Endothelial cell of hepatic sinusoid (primary cell): ENCODE measurements at regions not wholly inside any gene's neighbourhood (a gene's known extent, or its start where the extent isn't known, plus 50 kb on each side); places are given as distances from the start of the nearest gene placed in this dataset.

Experiments used
- in situ Hi-C: cut with HindIII; loops from 2 replicates; pipeline ENCODE4 v1.10.0; 2017; ENCODE audit warnings: low sequenced_read_pairs

GRCh38 chr1:5436808-5437207 lies 555.4 kb downstream of the NPHP4 start:
- in situ Hi-C loops = no loop called here

- in situ Hi-C loops = no loop called here
Observed at GRCh38 chr1:5435414-5435813, 556.8 kb downstream of the NPHP4 start.

GRCh38 chr1:5432436-5432835 lies 559.8 kb downstream of the NPHP4 start:
- in situ Hi-C loops = no loop called here

- in situ Hi-C loops = no loop called here
Observed at GRCh38 chr1:5430911-5431697, 561.1 kb downstream of the NPHP4 start.

GRCh38 chr1:5430136-5430535 lies 562.1 kb downstream of the NPHP4 start:
- in situ Hi-C loops = no loop called here

GRCh38 chr1:5428351-5428750 lies 563.9 kb downstream of the NPHP4 start:
- in situ Hi-C loops = no loop called here

- in situ Hi-C loops = no loop called here
Observed at GRCh38 chr1:5427026-5427613, 565.1 kb downstream of the NPHP4 start.

GRCh38 chr1:5424802-5425703 lies 567.2 kb downstream of the NPHP4 start:
- in situ Hi-C loops = no loop called here

- in situ Hi-C loops = no loop called here
Observed at GRCh38 chr1:5423109-5423508, 569.1 kb downstream of the NPHP4 start.

GRCh38 chr1:5419501-5419900 lies 572.7 kb downstream of the NPHP4 start:
- in situ Hi-C loops = no loop called here

GRCh38 chr1:5416518-5416917 lies 575.7 kb downstream of the NPHP4 start:
- in situ Hi-C loops = no loop called here

- in situ Hi-C loops = no loop called here
Observed at GRCh38 chr1:5415606-5416005, 576.6 kb downstream of the NPHP4 start.

GRCh38 chr1:5410652-5411051 lies 581.6 kb downstream of the NPHP4 start:
- in situ Hi-C loops = no loop called here

- in situ Hi-C loops = no loop called here
Observed at GRCh38 chr1:5408401-5408800, 583.8 kb downstream of the NPHP4 start.

GRCh38 chr1:5405263-5405662 lies 587.0 kb downstream of the NPHP4 start:
- in situ Hi-C loops = no loop called here

GRCh38 chr1:5404412-5405203 lies 587.6 kb downstream of the NPHP4 start:
- in situ Hi-C loops = no loop called here

GRCh38 chr1:5403935-5404334 lies 588.3 kb downstream of the NPHP4 start:
- in situ Hi-C loops = no loop called here

GRCh38 chr1:5402618-5403017 lies 589.6 kb downstream of the NPHP4 start:
- in situ Hi-C loops = no loop called here

GRCh38 chr1:5399771-5400170 lies 592.5 kb downstream of the NPHP4 start:
- in situ Hi-C loops = no loop called here

GRCh38 chr1:5396593-5396992 lies 595.6 kb downstream of the NPHP4 start:
- in situ Hi-C loops = no loop called here

- in situ Hi-C loops = no loop called here
Observed at GRCh38 chr1:5394111-5394510, 598.1 kb downstream of the NPHP4 start.
